Mesenteric fat pad (tissue), 1 donor: ENCODE measurements at regions not wholly inside any gene's neighbourhood (a gene's known extent, or its start where the extent isn't known, plus 50 kb on each side); places are given as distances from the start of the nearest gene placed in this dataset.

ENCODE experiments used
- DNase-seq: peaks from one replicate; pipeline ENCODE4 v3.0.0-alpha.2; 2020; ENCODE audit warnings: low spot score
- donor health status: DM: yes; HTN: yes; CAD: no.

GRCh38 chr3:117447419-117447818 is 737.8 kb downstream of the TUSC7 start:
- no peak for DNase-seq

- no peak for DNase-seq
These were observed 740.4 kb downstream of the TUSC7 start for GRCh38 chr3:117450026-117450425.

- DNase-seq = no peak
These were observed 744.7 kb downstream of the TUSC7 start for GRCh38 chr3:117454254-117454653.

GRCh38 chr3:117454908-117455307 is 745.3 kb downstream of the TUSC7 start:
- no peak for DNase-seq

GRCh38 chr3:117455782-117456181 is 746.2 kb downstream of the TUSC7 start:
- DNase-seq = no peak

- no peak for DNase-seq
These were observed 753.9 kb downstream of the TUSC7 start for GRCh38 chr3:117463276-117464115.

GRCh38 chr3:117471831-117472230 is 762.3 kb downstream of the TUSC7 start:
- DNase-seq = no peak

- DNase-seq = no peak
These were observed 764.5 kb downstream of the TUSC7 start for GRCh38 chr3:117473981-117474538.

GRCh38 chr3:117476572-117476971 is 767.0 kb downstream of the TUSC7 start:
- DNase-seq = no peak

- no peak for DNase-seq
These were observed 767.7 kb downstream of the TUSC7 start for GRCh38 chr3:117477214-117477755.

GRCh38 chr3:117479095-117479494 is 769.5 kb downstream of the TUSC7 start:
- no peak for DNase-seq

GRCh38 chr3:117480525-117480924 is 770.9 kb downstream of the TUSC7 start:
- DNase-seq = no peak

GRCh38 chr3:117480972-117481371 is 771.4 kb downstream of the TUSC7 start:
- DNase-seq = no peak

- DNase-seq = no peak
These were observed 774.3 kb downstream of the TUSC7 start for GRCh38 chr3:117483839-117484238.

- DNase-seq = no peak
These were observed 776.3 kb downstream of the TUSC7 start for GRCh38 chr3:117485841-117486240.

- DNase-seq = no peak
These were observed 777.4 kb downstream of the TUSC7 start for GRCh38 chr3:117486719-117487716.

- no peak for DNase-seq
These were observed 779.4 kb downstream of the TUSC7 start for GRCh38 chr3:117488983-117489382.

GRCh38 chr3:117489663-117490079 is 780.1 kb downstream of the TUSC7 start:
- no peak for DNase-seq

- DNase-seq = no peak
These were observed 781.1 kb downstream of the TUSC7 start for GRCh38 chr3:117490716-117491115.

- DNase-seq = no peak
These were observed 786.0 kb downstream of the TUSC7 start for GRCh38 chr3:117495620-117496019.

GRCh38 chr3:117499189-117499870 is 789.8 kb downstream of the TUSC7 start:
- no peak for DNase-seq
